Activated CD4-positive, alpha-beta T cell treated with anti-CD3 and anti-CD28 coated beads, Interleukin-10, Interleukin-2, amounts not matched to agents 100 ng/mL and 50 ng/mL, durations not matched to agents 16 hours and 8 hours (primary cell): ENCODE measurements at regions not wholly inside any gene's neighbourhood (a gene's known extent, or its start where the extent isn't known, plus 50 kb on each side); places are given as distances from the start of the nearest gene placed in this dataset.
"Not testable (repeated sequence)": the region's sequence is repeated elsewhere in the genome, so short reads cannot be mapped to it uniquely, and the experiment has no call there.

ENCODE experiments used
- DNase-seq: peaks from one replicate; pipeline ENCODE4 v3.0.0-alpha.2; 2020

- no peak for DNase-seq
These were observed 939.9 kb upstream of the CDH9 start for GRCh38 chr5:27978322-27978721.

GRCh38 chr5:27969157-27969556 lies 930.8 kb upstream of the CDH9 start:
- no peak for DNase-seq

- no peak for DNase-seq
These were observed 924.8 kb upstream of the CDH9 start for GRCh38 chr5:27963050-27963783.

GRCh38 chr5:27962198-27962597 lies 923.8 kb upstream of the CDH9 start:
- DNase-seq = no peak

- DNase-seq = no peak
These were observed 908.7 kb upstream of the CDH9 start for GRCh38 chr5:27947088-27947487.

- no peak for DNase-seq
These were observed 906.1 kb upstream of the CDH9 start for GRCh38 chr5:27944471-27944870.

GRCh38 chr5:27938989-27939388 lies 900.6 kb upstream of the CDH9 start:
- DNase-seq = no peak

- DNase-seq = no peak
These were observed 889.7 kb upstream of the CDH9 start for GRCh38 chr5:27928060-27928459.

GRCh38 chr5:27911216-27911615 lies 872.8 kb upstream of the CDH9 start:
- DNase-seq = no peak

- no peak for DNase-seq
These were observed 870.0 kb upstream of the CDH9 start for GRCh38 chr5:27908341-27908740.

GRCh38 chr5:27906931-27907601 lies 868.7 kb upstream of the CDH9 start:
- DNase-seq = no peak

GRCh38 chr5:27906481-27906880 lies 868.1 kb upstream of the CDH9 start:
- DNase-seq = no peak

- no peak for DNase-seq
These were observed 862.4 kb upstream of the CDH9 start for GRCh38 chr5:27900761-27901160.

- no peak for DNase-seq
These were observed 837.7 kb upstream of the CDH9 start for GRCh38 chr5:27876071-27876470.

- DNase-seq = no peak
These were observed 836.8 kb upstream of the CDH9 start for GRCh38 chr5:27875148-27875547.

- no peak for DNase-seq
These were observed 829.9 kb upstream of the CDH9 start for GRCh38 chr5:27868292-27868691.

GRCh38 chr5:27855491-27855890 lies 817.1 kb upstream of the CDH9 start:
- DNase-seq = no peak

- no peak for DNase-seq
These were observed 816.0 kb upstream of the CDH9 start for GRCh38 chr5:27854243-27854852.

- no peak for DNase-seq
These were observed 806.9 kb upstream of the CDH9 start for GRCh38 chr5:27845248-27845647.

GRCh38 chr5:27836704-27837103 lies 798.3 kb upstream of the CDH9 start:
- DNase-seq = not testable (repeated sequence)

GRCh38 chr5:27832886-27833285 lies 794.5 kb upstream of the CDH9 start:
- no peak for DNase-seq

- DNase-seq = no peak
These were observed 792.2 kb upstream of the CDH9 start for GRCh38 chr5:27830546-27830945.

GRCh38 chr5:27821681-27822080 lies 783.3 kb upstream of the CDH9 start:
- DNase-seq = no peak

GRCh38 chr5:27818888-27819287 lies 780.5 kb upstream of the CDH9 start:
- no peak for DNase-seq
